HG03097 (cell line): ENCODE measurements at regions not wholly inside any gene's neighbourhood (a gene's known extent, or its start where the extent isn't known, plus 50 kb on each side); places are given as distances from the start of the nearest gene placed in this dataset.
"Not testable (repeated sequence)": the region's sequence is repeated elsewhere in the genome, so short reads cannot be mapped to it uniquely, and the experiment has no call there.

ENCODE experiments used
- ATAC-seq: cut with Tn5 transposase; IDR thresholded peaks from one replicate; pipeline ENCODE4 v1.9.1; 2021; ENCODE audit not compliant: unreplicated experiment, low FRiP score

- no peak for ATAC-seq
Observed at GRCh38 chr11:37306563-37306962, 708.5 kb upstream of the RAG2 start.

GRCh38 chr11:37301405-37301804 lies 703.4 kb upstream of the RAG2 start:
- not testable (repeated sequence) for ATAC-seq

- ATAC-seq = no peak
Observed at GRCh38 chr11:37298173-37298572, 700.1 kb upstream of the RAG2 start.

- no peak for ATAC-seq
Observed at GRCh38 chr11:37286890-37287289, 688.9 kb upstream of the RAG2 start.

- ATAC-seq = no peak
Observed at GRCh38 chr11:37282367-37282766, 684.3 kb upstream of the RAG2 start.

- no peak for ATAC-seq
Observed at GRCh38 chr11:37280200-37280599, 682.2 kb upstream of the RAG2 start.

GRCh38 chr11:37277896-37278465 lies 679.9 kb upstream of the RAG2 start:
- no peak for ATAC-seq

- no peak for ATAC-seq
Observed at GRCh38 chr11:37264783-37265182, 666.7 kb upstream of the RAG2 start.

- no peak for ATAC-seq
Observed at GRCh38 chr11:37264060-37264459, 666.0 kb upstream of the RAG2 start.

GRCh38 chr11:37263467-37263866 lies 665.4 kb upstream of the RAG2 start:
- not testable (repeated sequence) for ATAC-seq

- no peak for ATAC-seq
Observed at GRCh38 chr11:37259734-37260133, 661.7 kb upstream of the RAG2 start.

- no peak for ATAC-seq
Observed at GRCh38 chr11:37248145-37248544, 650.1 kb upstream of the RAG2 start.

- not testable (repeated sequence) for ATAC-seq
Observed at GRCh38 chr11:37246092-37246491, 648.1 kb upstream of the RAG2 start.

GRCh38 chr11:37230865-37231264 lies 632.8 kb upstream of the RAG2 start:
- ATAC-seq = no peak

- ATAC-seq = no peak
Observed at GRCh38 chr11:37223962-37224361, 625.9 kb upstream of the RAG2 start.

- ATAC-seq = no peak
Observed at GRCh38 chr11:37203006-37203405, 605.0 kb upstream of the RAG2 start.

GRCh38 chr11:37199082-37199481 lies 601.0 kb upstream of the RAG2 start:
- ATAC-seq = no peak

- ATAC-seq = no peak
Observed at GRCh38 chr11:37184326-37184725, 586.3 kb upstream of the RAG2 start.

- ATAC-seq = no peak
Observed at GRCh38 chr11:37182031-37182430, 584.0 kb upstream of the RAG2 start.

- ATAC-seq = no peak
Observed at GRCh38 chr11:37177721-37178120, 579.7 kb upstream of the RAG2 start.

- ATAC-seq = no peak
Observed at GRCh38 chr11:37171451-37171850, 573.4 kb upstream of the RAG2 start.

GRCh38 chr11:37170311-37170710 lies 572.3 kb upstream of the RAG2 start:
- ATAC-seq = no peak

GRCh38 chr11:37145434-37145833 lies 547.4 kb upstream of the RAG2 start:
- not testable (repeated sequence) for ATAC-seq
